ENCODE measurements at regions not wholly inside any gene's neighbourhood (a gene's known extent, or its start where the extent isn't known, plus 50 kb on each side); places are given as distances from the start of the nearest gene placed in this dataset.

GRCh38 chr1:84757301-84757700, 67.0 kb upstream of the SSX2IP start:
- POLR2A ChIA-PET = no interaction called here
- FAIRE-seq (no peak), DNase-seq (ENCODE audit: low read depth in 1 of 2, low spot score in 1 of 2) (no peak), ATAC-seq (peak in 1 of 2 experiments; percentile 60; a peak in 2 of 6 replicates)
- Histone ChIP-seq H3K9me3 (no peaks in the 10 kb centered on the region), H3K4me3 (no peak overlapping the region), H3K4me1 (no peaks in the 10 kb centered on the region), H3K4me2 (no peak overlapping the region), H3K27ac (no peak overlapping the region)
- CTCF ChIA-PET = interaction anchor here (1.2 to 1.9 kb wide), 2 partner anchors 15 to 322 kb away, joined by 3 to 7 read pairs; no protein-coding TSS in a partner anchor
- 58% methylated on average over 4 of the region's 4 CpGs for WGBS (ENCODE audit: missing lambda C conversion rate)
- TF ChIP-seq BHLHE40 (IDR thresholded peaks at IDR 0.05; ENCODE audit: low read depth, low read length) (no peak), NR3C1 (IDR thresholded peaks at IDR 0.05) (no peak), FOXS1 (CRISPR knock-in tag; IDR thresholded peaks at IDR 0.05) (no peak), ZSCAN20 (CRISPR knock-in tag; IDR thresholded peaks at IDR 0.05) (no peak), TP53 (CRISPR knock-in tag; IDR thresholded peaks at IDR 0.05) (no peak), ZNF302 (CRISPR knock-in tag; IDR thresholded peaks at IDR 0.05) (no peak), GATA3 (IDR thresholded peaks at IDR 0.05; ENCODE audit: borderline replicate concordance) (no peak), BCL3 (IDR thresholded peaks at IDR 0.05) (no peak), MAX (IDR thresholded peaks at IDR 0.05) (no peak), TFCP2L1 (CRISPR knock-in tag; IDR thresholded peaks at IDR 0.05) (no peak), CTCF (IDR thresholded peaks at IDR 0.05) (no peak), ZFP36 (IDR thresholded peaks at IDR 0.05; ENCODE audit: borderline replicate concordance, partially characterized antibody) (no peak), POLR2A (IDR thresholded peaks at IDR 0.05; ENCODE audit: low read length) (no peak), HOXB13 (CRISPR knock-in tag; IDR thresholded peaks at IDR 0.05; ENCODE audit: low read depth) (no peak), EHF (CRISPR knock-in tag; IDR thresholded peaks at IDR 0.05) (no peak), CHD2 (IDR thresholded peaks at IDR 0.05; ENCODE audit: low read length, partially characterized antibody) (no peak), CEBPB (IDR thresholded peaks at IDR 0.05) (no peak)

- Histone ChIP-seq H3K4me2 (no peak overlapping the region), H3K27ac (no peak overlapping the region), H3K4me3 (no peak overlapping the region), H3K4me1 (no peaks in the 10 kb centered on the region), H3K9me3 (no peaks in the 10 kb centered on the region)
- no peak for FAIRE-seq
- CTCF ChIA-PET = interaction anchor here (1.2 to 1.9 kb wide), 3 partner anchors 16 to 322 kb away, joined by 3 to 7 read pairs (median 4); no protein-coding TSS in a partner anchor
- TF ChIP-seq MAFK (IDR thresholded peaks at IDR 0.05; ENCODE audit: partially characterized antibody) = peak; percentile 6
- no peak for TF ChIP-seq HES2 (IDR thresholded peaks at IDR 0.05)
- no peak for TF ChIP-seq BCL3 (IDR thresholded peaks at IDR 0.05)
- TF ChIP-seq HDAC2 (IDR thresholded peaks at IDR 0.05) = no peak
- no peak for ATAC-seq
- POLR2A ChIA-PET = no interaction called here
- DNase-seq (ENCODE audit: low read depth in 1 of 2, low spot score in 1 of 2) = no peak
- 20% methylated on average over 3 of the region's 3 CpGs for WGBS (ENCODE audit: missing lambda C conversion rate)
Observed at GRCh38 chr1:84756455-84757082, 66.3 kb upstream of the SSX2IP start.

- no peaks in the 10 kb centered on the region for H3K9me3 ChIP-seq
- ChIA-PET CTCF (interaction anchor here (1.6 to 1.9 kb wide), 2 partner anchors 16 to 180 kb away, joined by 4 to 7 read pairs; no protein-coding TSS in a partner anchor), POLR2A (no interaction called here)
- DNase-seq (ENCODE audit: low read depth in 1 of 2, low spot score in 1 of 2) (no peak), ATAC-seq (no peak), FAIRE-seq (no peak)
- no peak overlapping the region for H3K27ac ChIP-seq
- no peak overlapping the region for H3K4me3 ChIP-seq
- no peaks in the 10 kb centered on the region for H3K4me1 ChIP-seq
- no peak overlapping the region for H3K4me2 ChIP-seq
- WGBS (ENCODE audit: missing lambda C conversion rate) = 64% methylated on average over 3 of the region's 3 CpGs
- TF ChIP-seq ZNF302 (CRISPR knock-in tag; IDR thresholded peaks at IDR 0.05) = no peak
- no peak for TF ChIP-seq HOXA7 (CRISPR knock-in tag; IDR thresholded peaks at IDR 0.05)
- TF ChIP-seq EHF (CRISPR knock-in tag; IDR thresholded peaks at IDR 0.05) = no peak
- TF ChIP-seq USF2 (IDR thresholded peaks at IDR 0.05) = no peak
- no peak for TF ChIP-seq CTCF (IDR thresholded peaks at IDR 0.05)
- no peak for TF ChIP-seq KDM5A (IDR thresholded peaks at IDR 0.05)
- TF ChIP-seq FOXS1 (CRISPR knock-in tag; IDR thresholded peaks at IDR 0.05) = no peak
- TF ChIP-seq MYC (IDR thresholded peaks at IDR 0.05; ENCODE audit: borderline replicate concordance, low read length) = no peak
- no peak for TF ChIP-seq CHD2 (IDR thresholded peaks at IDR 0.05; ENCODE audit: low read length, partially characterized antibody)
- no peak for TF ChIP-seq SMC3 (IDR thresholded peaks at IDR 0.05)
- no peak for TF ChIP-seq HES2 (IDR thresholded peaks at IDR 0.05)
- no peak for TF ChIP-seq RCOR1 (IDR thresholded peaks at IDR 0.05; ENCODE audit: low read depth, low read length)
- no peak for TF ChIP-seq HOXB5 (CRISPR knock-in tag; IDR thresholded peaks at IDR 0.05)
Observed at GRCh38 chr1:84756001-84756400, 65.7 kb upstream of the SSX2IP start.

Measured in A549 (cell line).